ENCODE measurements at regions not wholly inside any gene's neighbourhood (a gene's known extent, or its start where the extent isn't known, plus 50 kb on each side); places are given as distances from the start of the nearest gene placed in this dataset.

DNA sequence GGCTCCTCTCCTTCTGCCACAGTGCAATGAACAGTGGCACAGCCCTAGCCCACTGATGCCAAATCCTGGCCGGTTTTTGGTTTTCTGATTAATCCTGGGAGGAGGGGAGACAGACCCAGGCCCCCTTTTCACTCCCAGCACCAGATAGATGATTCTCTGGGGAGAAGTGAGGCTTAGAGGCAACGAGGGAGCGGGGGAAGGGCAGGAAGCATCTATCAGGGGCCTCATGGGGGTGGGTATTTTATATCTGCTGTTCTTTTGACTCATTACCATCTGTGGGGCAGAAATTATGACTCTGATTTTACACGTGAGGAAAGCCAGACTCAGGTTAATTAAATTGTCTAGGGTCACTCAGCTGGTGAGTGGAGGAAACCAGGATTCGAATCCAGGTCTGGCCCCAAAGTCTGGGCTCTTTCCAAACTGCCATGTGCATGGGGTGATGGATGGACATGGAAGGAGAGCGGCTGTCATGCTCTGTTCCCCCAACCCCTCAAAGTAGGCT lies 79.4 kb downstream of the MRM1 start:
- H3K4me3 ChIP-seq (ENCODE audit: low read depth, low read length), result no peak overlapping the region
- no peak for DNase-seq (ENCODE audit: low read depth)
- TF ChIP-seq, protein P1, sequence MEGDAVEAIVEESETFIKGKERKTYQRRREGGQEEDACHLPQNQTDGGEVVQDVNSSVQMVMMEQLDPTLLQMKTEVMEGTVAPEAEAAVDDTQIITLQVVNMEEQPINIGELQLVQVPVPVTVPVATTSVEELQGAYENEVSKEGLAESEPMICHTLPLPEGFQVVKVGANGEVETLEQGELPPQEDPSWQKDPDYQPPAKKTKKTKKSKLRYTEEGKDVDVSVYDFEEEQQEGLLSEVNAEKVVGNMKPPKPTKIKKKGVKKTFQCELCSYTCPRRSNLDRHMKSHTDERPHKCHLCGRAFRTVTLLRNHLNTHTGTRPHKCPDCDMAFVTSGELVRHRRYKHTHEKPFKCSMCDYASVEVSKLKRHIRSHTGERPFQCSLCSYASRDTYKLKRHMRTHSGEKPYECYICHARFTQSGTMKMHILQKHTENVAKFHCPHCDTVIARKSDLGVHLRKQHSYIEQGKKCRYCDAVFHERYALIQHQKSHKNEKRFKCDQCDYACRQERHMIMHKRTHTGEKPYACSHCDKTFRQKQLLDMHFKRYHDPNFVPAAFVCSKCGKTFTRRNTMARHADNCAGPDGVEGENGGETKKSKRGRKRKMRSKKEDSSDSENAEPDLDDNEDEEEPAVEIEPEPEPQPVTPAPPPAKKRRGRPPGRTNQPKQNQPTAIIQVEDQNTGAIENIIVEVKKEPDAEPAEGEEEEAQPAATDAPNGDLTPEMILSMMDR (conservative IDR thresholded peaks at IDR 0.05; ENCODE audit: low read depth, low read length), result no peak

DNA sequence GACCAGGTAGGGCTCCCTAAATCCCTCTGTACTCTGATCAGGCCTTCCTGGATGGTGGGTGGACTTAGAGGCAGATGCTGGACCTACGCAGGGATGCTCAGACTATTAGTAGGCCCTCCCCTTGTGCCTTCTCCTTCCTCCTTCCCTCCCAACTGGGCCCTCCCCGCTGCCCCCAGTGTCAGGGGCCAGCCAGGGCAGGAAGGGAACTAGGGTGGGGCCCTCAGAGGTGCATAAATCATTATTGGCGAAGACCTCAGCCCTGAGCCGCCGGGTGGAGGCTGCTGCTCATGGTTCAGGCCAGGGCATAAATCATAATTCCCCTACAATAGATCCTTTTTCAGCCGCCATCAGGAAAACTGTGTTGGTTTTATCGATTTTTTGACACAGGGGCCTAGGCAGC lies 81.4 kb downstream of the MRM1 start:
- DNase-seq (ENCODE audit: low read depth), result no peak
- H3K4me3 ChIP-seq (ENCODE audit: low read depth, low read length), result no peak overlapping the region
- TF ChIP-seq, protein P1 (conservative IDR thresholded peaks at IDR 0.05; ENCODE audit: low read depth, low read length), result no peak

DNA sequence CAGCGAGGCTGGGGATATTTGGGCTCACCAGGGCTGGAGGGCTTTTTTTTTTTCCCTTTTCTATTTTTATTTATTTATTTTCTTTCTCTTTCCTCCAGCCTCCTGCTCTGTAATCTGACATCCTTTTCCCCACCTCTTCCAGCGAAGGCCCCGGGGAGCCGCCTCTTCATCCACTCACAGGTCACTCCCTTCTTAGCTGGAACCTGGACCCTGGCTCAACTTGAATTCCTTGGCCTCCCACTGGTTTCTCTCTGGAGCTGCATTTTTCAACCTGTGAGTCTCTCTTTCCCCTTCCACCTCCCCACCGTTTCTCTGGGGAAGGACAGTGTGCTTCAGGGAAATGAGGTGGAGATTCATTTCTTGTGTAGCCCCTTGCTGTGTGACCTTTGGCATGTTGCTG lies 82.0 kb downstream of the MRM1 start:
- TF ChIP-seq, protein P1 (conservative IDR thresholded peaks at IDR 0.05; ENCODE audit: low read depth, low read length), result no peak
- no peak overlapping the region for H3K4me3 ChIP-seq (ENCODE audit: low read depth, low read length)
- no peak for DNase-seq (ENCODE audit: low read depth)

DNA sequence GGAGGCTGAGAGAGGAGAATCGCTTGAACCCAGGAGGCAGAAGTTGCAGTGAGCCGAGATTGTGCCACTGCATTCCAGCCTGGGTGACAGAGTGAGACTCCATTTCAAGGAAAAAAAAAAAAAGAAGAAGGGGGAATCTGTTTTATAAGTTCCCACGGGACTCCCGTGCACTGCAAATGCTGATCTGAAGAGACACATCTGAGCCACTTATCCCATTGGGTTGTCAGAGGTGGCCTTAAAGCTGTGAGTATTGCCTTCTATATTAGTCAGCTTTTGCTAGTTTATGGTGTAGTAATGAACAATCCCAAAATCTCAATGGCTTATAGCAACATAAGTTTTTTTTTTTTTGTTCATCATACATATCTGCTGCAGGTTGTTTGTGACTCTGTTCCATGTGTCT lies 82.8 kb downstream of the MRM1 start:
- TF ChIP-seq, protein P1 (conservative IDR thresholded peaks at IDR 0.05; ENCODE audit: low read depth, low read length), result no peak
- no peak for DNase-seq (ENCODE audit: low read depth)
- H3K4me3 ChIP-seq (ENCODE audit: low read depth, low read length), result no peak overlapping the region

DNA sequence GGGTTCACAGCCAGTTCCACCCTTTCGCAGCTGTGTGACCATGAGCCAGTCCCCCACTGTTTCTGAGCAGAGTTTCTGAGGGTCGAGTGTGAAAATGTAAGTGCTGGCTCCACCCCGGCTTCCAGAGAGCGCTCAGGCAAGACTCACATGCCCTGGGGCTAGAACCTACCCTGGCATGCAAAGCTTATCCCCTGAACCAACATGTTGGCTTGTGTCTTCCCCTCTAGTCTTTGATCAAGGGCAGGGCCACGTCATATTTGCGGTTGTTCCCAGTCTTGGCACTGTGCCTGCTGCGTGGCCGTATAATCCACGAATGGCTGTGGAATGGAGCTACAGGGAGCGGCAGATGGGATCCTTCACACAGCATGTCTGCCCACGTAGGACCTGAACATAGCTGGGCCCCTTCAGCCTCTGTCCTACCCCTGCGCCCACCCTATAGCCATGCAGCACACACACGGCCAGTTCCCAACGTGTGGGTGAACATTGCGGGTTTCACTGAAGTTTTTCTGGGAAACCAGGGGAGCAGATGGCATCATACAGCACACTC lies 84.8 kb downstream of the MRM1 start:
- DNase-seq (ENCODE audit: low read depth), result no peak
- TF ChIP-seq, protein P1 (conservative IDR thresholded peaks at IDR 0.05; ENCODE audit: low read depth, low read length), result no peak
- H3K4me3 ChIP-seq (ENCODE audit: low read depth, low read length), result no peak overlapping the region

DNA sequence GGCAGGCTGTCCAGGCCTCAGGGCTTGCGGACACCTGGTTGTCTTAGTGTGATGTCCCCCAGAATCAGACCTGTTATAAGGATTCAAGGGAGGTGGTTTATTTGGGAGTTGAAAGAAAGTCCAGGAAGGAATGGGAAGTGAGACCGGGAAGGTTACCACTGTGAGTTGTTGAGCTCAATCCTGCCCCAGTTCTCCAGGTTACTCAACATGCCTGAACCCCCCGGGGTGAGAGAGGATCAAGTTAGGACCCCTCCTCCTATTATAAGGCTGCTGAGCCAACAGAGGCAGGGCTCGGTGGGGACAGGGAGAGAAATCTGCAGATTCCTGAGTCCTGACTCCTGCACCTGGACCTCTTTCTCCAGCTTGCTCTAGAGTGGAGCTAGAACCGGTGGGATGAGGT lies 86.4 kb downstream of the MRM1 start:
- no peak for DNase-seq (ENCODE audit: low read depth)
- no peak overlapping the region for H3K4me3 ChIP-seq (ENCODE audit: low read depth, low read length)
- TF ChIP-seq, protein P1 (conservative IDR thresholded peaks at IDR 0.05; ENCODE audit: low read depth, low read length), result no peak

DNA sequence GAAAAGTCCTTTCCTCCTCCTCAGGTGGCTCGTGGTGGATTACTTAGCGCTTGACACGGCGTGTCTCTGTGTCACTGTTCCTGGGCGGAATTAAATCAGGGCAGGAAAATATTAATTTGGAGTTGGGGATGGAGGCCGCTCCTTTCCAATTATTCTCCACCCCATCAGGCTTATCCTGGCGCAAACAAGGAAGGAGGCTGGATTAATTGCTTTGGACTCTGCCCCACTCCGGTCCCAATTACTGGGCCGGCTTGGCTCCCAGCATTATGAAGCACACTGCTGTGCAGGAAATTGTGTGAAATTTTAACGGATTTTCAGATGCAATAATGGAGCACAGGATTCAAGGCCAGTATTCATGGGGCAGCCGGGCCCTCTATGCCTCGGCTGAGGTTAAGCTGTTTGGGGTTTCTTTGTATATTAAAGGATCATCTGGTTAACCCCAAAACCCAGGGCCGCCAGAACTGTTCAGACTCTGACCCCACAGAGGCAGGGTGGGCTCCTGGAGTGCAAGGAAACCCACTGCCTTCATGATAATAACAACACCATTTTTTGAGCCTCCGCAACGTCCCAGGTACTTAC lies 87.8 kb downstream of the MRM1 start:
- no peak for DNase-seq (ENCODE audit: low read depth)
- H3K4me3 ChIP-seq (ENCODE audit: low read depth, low read length), result no peak overlapping the region

More for the DNA sequence above, 87.8 kb downstream of the MRM1 start:
- TF ChIP-seq, protein P1 (conservative IDR thresholded peaks at IDR 0.05; ENCODE audit: low read depth, low read length), result no peak

Measured in epithelial cell of proximal tubule (primary cell).